Erythroblast (primary cell): ENCODE measurements at regions not wholly inside any gene's neighbourhood (a gene's known extent, or its start where the extent isn't known, plus 50 kb on each side); places are given as distances from the start of the nearest gene placed in this dataset.

ENCODE experiments used
- GATA1 ChIP-seq: IDR thresholded peaks from 2 replicates; pipeline ENCODE4 v1.6.1; 2011; ENCODE audit warnings: low read depth, mild to moderate bottlenecking, control low read depth, low read length, moderate library complexity
- POLR2A ChIP-seq: IDR thresholded peaks from 2 replicates; pipeline ENCODE4 v1.6.1; 2011; ENCODE audit warnings: mild to moderate bottlenecking, low read length

DNA sequence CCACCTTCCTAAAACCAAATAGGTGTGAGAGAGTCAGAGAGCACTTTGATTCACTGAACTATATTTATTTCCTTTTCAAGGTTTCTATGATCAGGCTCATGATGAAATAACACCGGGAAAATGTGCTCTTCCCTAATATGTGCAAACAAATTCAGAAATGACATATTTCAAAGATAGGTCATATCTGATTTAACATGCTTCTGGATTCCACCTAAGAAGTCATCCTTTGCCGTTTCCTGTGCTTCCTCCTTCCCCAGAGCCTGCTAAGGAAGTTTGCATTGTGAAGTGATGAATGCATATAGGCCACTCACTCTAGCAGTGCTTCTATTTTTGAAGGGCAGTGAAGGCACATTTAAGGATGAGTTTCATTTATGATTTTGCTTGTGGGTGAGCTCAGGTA, 327.6 kb downstream of the TDRD15 start:
- TF ChIP-seq POLR2A (no peak), GATA1 (no peak)
